ENCODE measurements at regions not wholly inside any gene's neighbourhood (a gene's known extent, or its start where the extent isn't known, plus 50 kb on each side); places are given as distances from the start of the nearest gene placed in this dataset.
"Not testable (repeated sequence)": the region's sequence is repeated elsewhere in the genome, so short reads cannot be mapped to it uniquely, and the experiment has no call there.

DNA sequence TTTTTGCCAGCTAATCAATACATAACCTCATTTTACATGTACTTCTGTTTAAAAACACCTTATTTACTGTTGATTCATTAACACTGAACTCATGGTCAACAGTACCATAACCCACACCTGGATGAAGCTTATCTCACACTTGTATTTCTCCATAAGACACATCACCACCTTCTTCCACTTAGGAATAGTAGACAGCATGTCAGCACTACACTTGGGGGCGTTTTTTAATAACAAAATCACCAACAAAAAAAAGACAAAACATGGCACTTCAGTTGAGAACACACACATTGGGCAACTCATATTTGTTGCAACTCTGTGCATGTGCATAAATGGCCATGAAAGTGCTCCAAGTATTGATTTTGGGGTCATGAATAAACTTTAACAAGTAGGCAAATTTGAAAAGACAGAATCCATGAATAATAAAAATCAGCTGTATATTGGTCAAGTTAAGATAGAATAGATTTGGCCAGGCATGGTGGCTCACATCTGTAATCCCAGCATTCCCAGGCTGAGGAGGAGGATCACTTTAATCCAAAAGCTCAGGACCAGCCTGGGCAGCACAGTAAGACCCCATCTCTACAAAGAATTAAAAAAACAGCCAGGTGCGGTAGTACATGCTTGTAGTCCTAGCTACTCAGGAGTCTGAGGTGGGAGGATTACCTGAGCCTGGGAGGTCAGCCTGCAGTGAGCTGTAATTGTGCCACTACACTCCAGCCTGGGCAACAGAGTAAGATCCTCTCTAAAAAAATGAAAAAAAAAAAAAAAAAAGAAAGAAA is 84.4 kb upstream of the SRD5A2 start:
- no CpG with 5 or more reads among the region's 2 CpGs for WGBS (ENCODE audit: insufficient coverage, insufficient read length)
- no peak for DNase-seq (ENCODE audit: low read depth, low spot score)
- Histone ChIP-seq H3K27ac (ENCODE audit: low read length) (no peak overlapping the region), H3K4me3 (ENCODE audit: low read length) (no peak overlapping the region), H3K27me3 (ENCODE audit: control insufficient read depth, insufficient read depth, low read length) (no peaks in the 10 kb centered on the region), H3K4me1 (ENCODE audit: control insufficient read depth, insufficient read depth, low read length) (no peaks in the 10 kb centered on the region), H3K36me3 (ENCODE audit: control insufficient read depth, insufficient read depth, low read length) (no peaks in the 10 kb centered on the region), H3K9me3 (ENCODE audit: control insufficient read depth, insufficient read depth, low read length) (no peaks in the 10 kb centered on the region)

DNA sequence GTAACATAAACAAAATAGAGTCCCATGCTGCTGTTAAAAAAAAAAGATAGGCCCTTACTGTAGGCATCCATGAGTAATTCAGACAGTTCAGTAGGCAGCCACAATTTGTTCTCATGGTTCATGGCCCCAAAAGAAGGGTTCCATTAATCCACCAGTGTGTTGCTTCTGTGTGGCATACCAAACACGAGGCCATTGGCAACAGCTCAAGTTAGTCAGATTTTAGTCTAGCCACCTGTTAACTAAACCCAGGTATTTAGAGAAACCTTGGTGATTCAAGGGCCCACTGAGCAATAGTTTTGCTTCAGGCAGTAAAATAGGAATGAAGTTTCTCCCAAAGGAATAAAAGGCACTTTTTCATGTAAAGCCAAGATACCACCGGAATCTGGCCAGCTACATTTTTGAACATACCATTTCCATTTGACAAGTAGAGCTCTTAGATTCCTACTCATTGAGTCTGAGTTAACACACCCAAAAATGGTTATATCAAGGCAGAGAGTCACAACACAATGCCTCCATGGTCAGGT is 80.1 kb upstream of the SRD5A2 start:
- Histone ChIP-seq H3K36me3 (ENCODE audit: control insufficient read depth, insufficient read depth, low read length) (no peaks in the 10 kb centered on the region), H3K27ac (ENCODE audit: low read length) (no peak overlapping the region), H3K9me3 (ENCODE audit: control insufficient read depth, insufficient read depth, low read length) (no peaks in the 10 kb centered on the region), H3K4me3 (ENCODE audit: low read length) (no peak overlapping the region), H3K27me3 (ENCODE audit: control insufficient read depth, insufficient read depth, low read length) (no peaks in the 10 kb centered on the region), H3K4me1 (ENCODE audit: control insufficient read depth, insufficient read depth, low read length) (no peaks in the 10 kb centered on the region)
- no CpG with 5 or more reads among the region's 2 CpGs for WGBS (ENCODE audit: insufficient coverage, insufficient read length)
- no peak for DNase-seq (ENCODE audit: low read depth, low spot score)

DNA sequence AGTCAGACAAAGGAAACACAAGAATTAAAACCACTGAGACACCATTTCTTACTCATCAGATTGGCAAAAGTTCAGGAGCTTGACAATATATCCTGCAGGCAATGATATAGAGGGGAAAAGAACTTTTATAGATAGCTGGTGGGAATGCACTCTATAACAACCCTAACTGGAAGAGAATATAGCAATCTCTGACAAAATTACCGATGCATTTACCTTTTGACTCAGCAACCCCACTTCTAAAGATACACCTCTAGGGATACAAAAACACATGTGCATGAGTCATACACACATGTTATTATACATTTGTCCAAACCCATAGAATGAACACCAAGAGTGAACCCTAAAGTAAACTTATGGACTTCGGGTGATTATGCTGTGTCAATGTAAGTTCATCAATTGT is 79.4 kb upstream of the SRD5A2 start:
- H3K4me3 ChIP-seq (ENCODE audit: low read length): no peak overlapping the region
- no peak for DNase-seq (ENCODE audit: low read depth, low spot score)

DNA sequence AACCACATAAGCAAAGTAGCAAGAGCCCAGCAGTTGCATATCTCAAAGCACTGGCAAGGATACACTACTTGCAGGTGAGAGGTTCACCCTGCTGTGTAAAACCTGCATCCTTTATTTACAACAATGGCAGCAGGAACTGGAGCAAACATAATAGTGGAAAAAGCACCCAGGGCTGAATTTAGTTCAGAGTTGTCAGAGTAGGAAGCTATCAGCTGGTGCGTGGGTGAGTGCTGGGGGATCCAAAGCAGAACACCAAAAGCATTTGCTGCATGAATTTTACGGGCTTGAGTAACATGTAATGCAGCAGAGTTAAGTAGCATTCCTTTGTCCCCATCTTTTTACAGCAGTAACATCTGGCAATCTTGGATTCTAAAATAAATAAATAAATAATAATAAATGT is 73.5 kb upstream of the SRD5A2 start:
- no peak for DNase-seq (ENCODE audit: low read depth, low spot score)
- no peaks in the 10 kb centered on the region for H3K36me3 ChIP-seq (ENCODE audit: control insufficient read depth, insufficient read depth, low read length)
- no peaks in the 10 kb centered on the region for H3K27me3 ChIP-seq (ENCODE audit: control insufficient read depth, insufficient read depth, low read length)
- no peak overlapping the region for H3K4me3 ChIP-seq (ENCODE audit: low read length)
- H3K27ac ChIP-seq (ENCODE audit: low read length): no peak overlapping the region
- WGBS (ENCODE audit: insufficient coverage, insufficient read length): no CpG with 5 or more reads among the region's 2 CpGs
- no peaks in the 10 kb centered on the region for H3K9me3 ChIP-seq (ENCODE audit: control insufficient read depth, insufficient read depth, low read length)
- H3K4me1 ChIP-seq (ENCODE audit: control insufficient read depth, insufficient read depth, low read length): no peaks in the 10 kb centered on the region

More for the DNA sequence above, 79.4 kb upstream of the SRD5A2 start:
- no peaks in the 10 kb centered on the region for H3K27me3 ChIP-seq (ENCODE audit: control insufficient read depth, insufficient read depth, low read length)
- WGBS (ENCODE audit: insufficient coverage, insufficient read length): no CpG with 5 or more reads among the region's 2 CpGs
- no peaks in the 10 kb centered on the region for H3K4me1 ChIP-seq (ENCODE audit: control insufficient read depth, insufficient read depth, low read length)
- H3K27ac ChIP-seq (ENCODE audit: low read length): no peak overlapping the region
- H3K9me3 ChIP-seq (ENCODE audit: control insufficient read depth, insufficient read depth, low read length): no peaks in the 10 kb centered on the region
- no peaks in the 10 kb centered on the region for H3K36me3 ChIP-seq (ENCODE audit: control insufficient read depth, insufficient read depth, low read length)

- Histone ChIP-seq H3K4me3 (ENCODE audit: low read length) (no peak overlapping the region), H3K9me3 (ENCODE audit: control insufficient read depth, insufficient read depth, low read length) (no peaks in the 10 kb centered on the region), H3K36me3 (ENCODE audit: control insufficient read depth, insufficient read depth, low read length) (no peaks in the 10 kb centered on the region), H3K27me3 (ENCODE audit: control insufficient read depth, insufficient read depth, low read length) (no peaks in the 10 kb centered on the region), H3K4me1 (ENCODE audit: control insufficient read depth, insufficient read depth, low read length) (no peaks in the 10 kb centered on the region), H3K27ac (ENCODE audit: low read length) (no peak overlapping the region)
- DNase-seq (ENCODE audit: low read depth, low spot score): no peak
- no CpG with 5 or more reads among the region's 6 CpGs for WGBS (ENCODE audit: insufficient coverage, insufficient read length)
These were observed 71.0 kb upstream of the SRD5A2 start for GRCh38 chr2:31651736-31652135.

GRCh38 chr2:31651267-31651666 is 70.5 kb upstream of the SRD5A2 start:
- Histone ChIP-seq H3K27ac (ENCODE audit: low read length) (no peak overlapping the region), H3K36me3 (ENCODE audit: control insufficient read depth, insufficient read depth, low read length) (no peaks in the 10 kb centered on the region), H3K27me3 (ENCODE audit: control insufficient read depth, insufficient read depth, low read length) (no peaks in the 10 kb centered on the region), H3K4me3 (ENCODE audit: low read length) (no peak overlapping the region), H3K9me3 (ENCODE audit: control insufficient read depth, insufficient read depth, low read length) (no peaks in the 10 kb centered on the region), H3K4me1 (ENCODE audit: control insufficient read depth, insufficient read depth, low read length) (no peaks in the 10 kb centered on the region)
- no peak for DNase-seq (ENCODE audit: low read depth, low spot score)
- WGBS (ENCODE audit: insufficient coverage, insufficient read length): no CpG with 5 or more reads among the region's 2 CpGs

GRCh38 chr2:31644551-31644950 is 63.8 kb upstream of the SRD5A2 start:
- Histone ChIP-seq H3K9me3 (ENCODE audit: control insufficient read depth, insufficient read depth, low read length) (no peaks in the 10 kb centered on the region), H3K27ac (ENCODE audit: low read length) (no peak overlapping the region), H3K27me3 (ENCODE audit: control insufficient read depth, insufficient read depth, low read length) (no peaks in the 10 kb centered on the region), H3K4me3 (ENCODE audit: low read length) (no peak overlapping the region), H3K4me1 (ENCODE audit: control insufficient read depth, insufficient read depth, low read length) (no peaks in the 10 kb centered on the region; the same call in 1 of the 2 replicates), H3K36me3 (ENCODE audit: control insufficient read depth, insufficient read depth, low read length) (no peaks in the 10 kb centered on the region)
- DNase-seq (ENCODE audit: low read depth, low spot score): no peak
- no CpG with 5 or more reads among the region's 5 CpGs for WGBS (ENCODE audit: insufficient coverage, insufficient read length)

DNA sequence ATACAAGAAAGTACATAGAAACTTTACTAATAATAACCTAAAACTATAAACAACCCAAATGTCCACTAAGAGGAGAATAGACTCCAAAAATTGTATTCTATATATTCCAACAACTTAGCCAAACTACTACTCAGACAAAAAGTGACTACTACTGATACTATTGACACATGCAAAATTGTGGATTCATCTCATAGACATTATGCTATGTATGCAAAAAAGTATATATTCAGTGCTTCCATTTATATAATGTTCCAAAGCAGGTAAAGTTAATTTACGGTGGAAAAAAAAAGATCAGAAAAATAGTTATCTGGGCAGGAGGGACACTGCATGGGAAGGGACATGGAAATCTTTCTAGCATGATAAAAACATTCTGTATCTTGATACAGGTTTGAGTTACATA is 62.0 kb upstream of the SRD5A2 start:
- H3K9me3 ChIP-seq (ENCODE audit: control insufficient read depth, insufficient read depth, low read length): no peaks in the 10 kb centered on the region
- H3K36me3 ChIP-seq (ENCODE audit: control insufficient read depth, insufficient read depth, low read length): no peaks in the 10 kb centered on the region
- H3K4me1 ChIP-seq (ENCODE audit: control insufficient read depth, insufficient read depth, low read length): no peaks in the 10 kb centered on the region; the same call in 1 of the 2 replicates
- DNase-seq (ENCODE audit: low read depth, low spot score): no peak
- WGBS (ENCODE audit: insufficient coverage, insufficient read length): no CpG with 5 or more reads among the region's 1 CpG
- no peaks in the 10 kb centered on the region for H3K27me3 ChIP-seq (ENCODE audit: control insufficient read depth, insufficient read depth, low read length)
- no peak overlapping the region for H3K4me3 ChIP-seq (ENCODE audit: low read length)
- no peak overlapping the region for H3K27ac ChIP-seq (ENCODE audit: low read length)

GRCh38 chr2:31632201-31632600 is 51.5 kb upstream of the SRD5A2 start:
- not testable (repeated sequence) for H3K4me1 ChIP-seq (ENCODE audit: control insufficient read depth, insufficient read depth, low read length); H3K36me3 ChIP-seq (ENCODE audit: control insufficient read depth, insufficient read depth, low read length); H3K9me3 ChIP-seq (ENCODE audit: control insufficient read depth, insufficient read depth, low read length); H3K27me3 ChIP-seq (ENCODE audit: control insufficient read depth, insufficient read depth, low read length); H3K27ac ChIP-seq (ENCODE audit: low read length); H3K4me3 ChIP-seq (ENCODE audit: low read length); DNase-seq (ENCODE audit: low read depth, low spot score)
- WGBS (ENCODE audit: insufficient coverage, insufficient read length): no CpG with 5 or more reads among the region's 5 CpGs
